HCT116 (cell line): ENCODE measurements at regions not wholly inside any gene's neighbourhood (a gene's known extent, or its start where the extent isn't known, plus 50 kb on each side); places are given as distances from the start of the nearest gene placed in this dataset.

Experiments used
- ATAC-seq: fragments of 200-7000 bp; cut with Tn5 transposase; 2 replicates; pipeline ENCODE4 v1.9.1; 2020; ENCODE audit warnings: mild to moderate bottlenecking, moderate library complexity
- BruUV-seq: library from RNA; stranded (reverse); fragments of 400-500 nt; replicated peaks from 2 replicates; lab custom pipeline; 2021; lab: Mats Ljungman, UMichigan
- CTCF ChIA-PET: fragments of 300-600 bp; sonication (Branson Sonifier 250); formaldehyde crosslinking; loops from one replicate; lab custom pipeline; 2021; ENCODE audit warnings: antibody characterized with exemption; lab: Charles Lee
- POLR2A ChIA-PET: fragments of 300-600, 350-600 bp; sonication (Branson Sonifier 250); formaldehyde crosslinking; loops from one replicate; lab custom pipeline; 2021; ENCODE audit warnings: antibody characterized with exemption; lab: Charles Lee
- RAD21 ChIA-PET, 2 experiments: fragments of 300-600 bp; sonication (Branson Sonifier 250); formaldehyde crosslinking; loops; one replicate each; lab custom pipeline; 2023; ENCODE audit warnings: low total read pairs in 2 of 2; ENCODE audit not compliant: uncharacterized antibody in 2 of 2, unreplicated experiment in 2 of 2, low non-redundant PET in 1 of 2; lab: Charles Lee
- DNase-seq: peaks from one replicate; pipeline ENCODE4 v3.0.0-alpha.2; 2010; ENCODE audit warnings: low read depth, low spot score
- H2AFZ ChIP-seq: fragments of 200-600 bp; shearing (Covaris generic), sonication (generic); 2 replicates; pipeline ENCODE4 v1.6.1; 2017; ENCODE audit warnings: low read depth, mixed run types, mixed read lengths, antibody characterized with exemption, low read length; ENCODE audit not compliant: poor library complexity, severe bottlenecking
- H3K27ac ChIP-seq: 2 replicates; pipeline ENCODE4 v1.5.1; 2012; ENCODE audit warnings: low read depth, low read length
- H3K27me3 ChIP-seq: fragments of 200-600 bp; sonication (generic); 2 replicates; pipeline ENCODE4 v1.6.1; 2016; ENCODE audit warnings: mixed run types, low read length, mixed read lengths; ENCODE audit not compliant: insufficient read depth
- H3K36me3 ChIP-seq, 2 experiments: fragments of 200-500 bp in 1 of 2; fragments of 200-600 bp in 1 of 2; sonication (Bioruptor generic) in 1 of 2; sonication (generic) in 1 of 2; 2 replicates each; pipeline versions ENCODE4 v1.5.1 to v1.6.1; 2014 to 2016; ENCODE audit warnings: low read length in 2 of 2, inconsistent platforms in 1 of 2, mixed read lengths in 1 of 2, mixed run types in 1 of 2; ENCODE audit not compliant: insufficient read depth in 2 of 2, control insufficient read depth in 1 of 2
- H3K4me1 ChIP-seq, 2 experiments: fragments of 200-600 bp in 1 of 2; sonication (generic) in 1 of 2; 2 replicates each; pipeline versions ENCODE4 v1.5.1 to v1.6.1; 2012 to 2017; ENCODE audit warnings: low read length in 2 of 2, inconsistent platforms in 1 of 2, mild to moderate bottlenecking in 1 of 2, mixed read lengths in 1 of 2, mixed run types in 1 of 2, moderate library complexity in 1 of 2; ENCODE audit not compliant: insufficient read depth in 2 of 2, control insufficient read depth in 1 of 2
- H3K4me2 ChIP-seq: fragments of 200-600 bp; sonication (generic); 2 replicates; pipeline ENCODE4 v1.6.1; 2017; ENCODE audit warnings: mixed run types, low read length, mixed read lengths
- H3K4me3 ChIP-seq, 2 experiments: fragments of 200-600 bp in 1 of 2; sonication (generic) in 1 of 2; replicated peaks in 1 of 2; 2 replicates each; pipeline ENCODE4 v1.5.1; 2011 to 2016; ENCODE audit warnings: low read length in 2 of 2, control low read depth in 1 of 2, low read depth in 1 of 2, mild to moderate bottlenecking in 1 of 2, mixed read lengths in 1 of 2, mixed run types in 1 of 2
- H3K79me2 ChIP-seq: fragments of 200-600 bp; sonication (generic); 2 replicates; pipeline ENCODE4 v1.6.1; 2017; ENCODE audit warnings: mild to moderate bottlenecking, mixed run types, low read length, moderate library complexity, mixed read lengths; ENCODE audit not compliant: insufficient read depth
- H3K9ac ChIP-seq: fragments of 200-600 bp; sonication (generic); 2 replicates; pipeline ENCODE4 v1.6.1; 2016; ENCODE audit warnings: low read length, mixed read lengths
- H3K9me2 ChIP-seq: fragments of 200-600 bp; sonication (generic), shearing (Covaris generic); 2 replicates; pipeline ENCODE4 v1.6.1; 2017; ENCODE audit warnings: mixed run types, mild to moderate bottlenecking, moderate library complexity; ENCODE audit not compliant: insufficient read depth
- H3K9me3 ChIP-seq, 2 experiments: fragments of 200-500 bp in 1 of 2; fragments of 200-600 bp in 1 of 2; sonication (Bioruptor generic) in 1 of 2; sonication (generic) in 1 of 2; 2 replicates each; pipeline ENCODE4 v1.6.1; 2014 to 2017; ENCODE audit warnings: low read length in 2 of 2, mixed read lengths in 2 of 2, inconsistent platforms in 1 of 2, low read depth in 1 of 2, mild to moderate bottlenecking in 1 of 2, mixed run types in 1 of 2, moderate library complexity in 1 of 2; ENCODE audit not compliant: control insufficient read depth in 1 of 2, insufficient read depth in 1 of 2
- H4K20me1 ChIP-seq: fragments of 200-600 bp; sonication (generic), shearing (Covaris generic); 2 replicates; pipeline ENCODE4 v1.6.1; 2017; ENCODE audit warnings: mixed run types, mild to moderate bottlenecking, moderate library complexity; ENCODE audit not compliant: insufficient read depth
- CBX3 ChIP-seq: IDR thresholded peaks from 2 replicates; pipeline ENCODE4 v1.6.1; 2012; ENCODE audit warnings: low read depth
- CEBPB ChIP-seq: IDR thresholded peaks from 2 replicates; pipeline ENCODE4 v1.6.1; 2012; ENCODE audit warnings: low read depth
- EZH2 ChIP-seq: fragments of 200-600 bp; sonication (generic); IDR thresholded peaks from 2 replicates; pipeline ENCODE4 v1.6.1; 2017; ENCODE audit warnings: antibody characterized with exemption, mixed run types
- EZH2phosphoT487 ChIP-seq: fragments of 200-600 bp; IDR thresholded peaks from 2 replicates; pipeline ENCODE4 v1.6.1; 2018; ENCODE audit warnings: antibody characterized with exemption, borderline replicate concordance
- JUND ChIP-seq: IDR thresholded peaks from 2 replicates; pipeline ENCODE4 v1.6.1; 2012
- POLR2A ChIP-seq: IDR thresholded peaks from 2 replicates; pipeline ENCODE4 v1.7.0; 2011; ENCODE audit warnings: borderline replicate concordance; ENCODE audit not compliant: insufficient read depth, insufficient read length; ENCODE audit errors: extremely low read depth
- POLR2AphosphoS5 ChIP-seq: IDR thresholded peaks from 2 replicates; pipeline ENCODE4 v1.6.1; 2011; ENCODE audit warnings: mild to moderate bottlenecking, low read depth, low read length, moderate library complexity
- RAD21 ChIP-seq: IDR thresholded peaks from 2 replicates; pipeline ENCODE4 v1.6.1; 2012; ENCODE audit warnings: low read depth, mild to moderate bottlenecking
- REST ChIP-seq: IDR thresholded peaks from 2 replicates; pipeline ENCODE4 v1.6.1; 2012; ENCODE audit warnings: low read depth
- SP1 ChIP-seq: IDR thresholded peaks from 2 replicates; pipeline ENCODE4 v1.6.1; 2012; ENCODE audit warnings: low read depth
- SRF ChIP-seq: IDR thresholded peaks from 2 replicates; pipeline ENCODE4 v1.6.1; 2012; ENCODE audit warnings: low read depth
- TCF7L2 ChIP-seq: IDR thresholded peaks from 2 replicates; pipeline ENCODE4 v1.7.0; 2011; ENCODE audit warnings: borderline replicate concordance, inconsistent platforms; ENCODE audit not compliant: insufficient read depth, insufficient read length; ENCODE audit errors: extremely low read depth
- ZBTB33 ChIP-seq: IDR thresholded peaks from 2 replicates; pipeline ENCODE4 v1.6.1; 2011; ENCODE audit warnings: mild to moderate bottlenecking, low read length, moderate library complexity; ENCODE audit not compliant: insufficient replicate concordance; ENCODE audit errors: extremely low read depth
- ZFX ChIP-seq: fragments of 450-650 bp; IDR thresholded peaks from 2 replicates; pipeline ENCODE4 v1.6.1; 2017
- ZNF274 ChIP-seq: fragments of 200-500 bp; sonication (Bioruptor generic); IDR thresholded peaks from 2 replicates; pipeline ENCODE4 v1.6.1; 2014; ENCODE audit warnings: mild to moderate bottlenecking, low read depth, low read length, inconsistent platforms
- intact Hi-C: fragments of 100-400 bp; cut with micrococcal nuclease; formaldehyde crosslinking; loops from 2 replicates; pipeline ENCODE4 v1.10.0; 2022

GRCh38 chr2:71971493-71971892, 176.2 kb downstream of the CYP26B1 start:
- Histone ChIP-seq H3K27me3 (no peaks in the 10 kb centered on the region), H3K4me1 (no peaks in the 10 kb centered on the region)
- POLR2A ChIA-PET: no interaction called here
- no peak for TF ChIP-seq CBX3
- TF ChIP-seq ZBTB33: no peak
- no peak for TF ChIP-seq POLR2AphosphoS5
- TF ChIP-seq RAD21: no peak
- TF ChIP-seq TCF7L2: no peak
- TF ChIP-seq ZFX: no peak
- no peak for TF ChIP-seq SP1
- no peak for TF ChIP-seq REST
- TF ChIP-seq ZNF274: no peak
- no peak for TF ChIP-seq JUND
- no peak for TF ChIP-seq EZH2phosphoT487
- TF ChIP-seq EZH2: no peak
- TF ChIP-seq POLR2A: no peak
- TF ChIP-seq SRF: no peak
- no peak for TF ChIP-seq CEBPB
- TF ChIP-seq, all 23 proteins: peak for 0
- H3K36me3 ChIP-seq: no peaks in the 10 kb centered on the region
- H3K4me2 ChIP-seq: no peak overlapping the region
- intact Hi-C loops: no loop called here
- H2AFZ ChIP-seq: no peak overlapping the region
- H3K79me2 ChIP-seq: no peaks in the 10 kb centered on the region
- no peaks in the 10 kb centered on the region for H4K20me1 ChIP-seq
- no peak for ATAC-seq
- H3K27ac ChIP-seq: no peak overlapping the region
- ChIA-PET RAD21 (no interaction called here), CTCF (interaction anchor here (1.6 kb wide), 1 partner anchor 47 kb away, joined by 3 read pairs; no protein-coding TSS in a partner anchor)
- no peaks in the 10 kb centered on the region for H3K9me3 ChIP-seq
- no peaks in the 10 kb centered on the region for H3K9me2 ChIP-seq
- BruUV-seq: no TSS peak
- no peak overlapping the region for H3K9ac ChIP-seq
- DNase-seq: no peak
- H3K4me3 ChIP-seq: no peak overlapping the region
